Esophagus squamous epithelium (tissue), 5 donors: ENCODE measurements at regions not wholly inside any gene's neighbourhood (a gene's known extent, or its start where the extent isn't known, plus 50 kb on each side); places are given as distances from the start of the nearest gene placed in this dataset.

Experiments used
- DNase-seq: peaks from one replicate; lab custom pipeline; 2025; lab: John Stamatoyannopoulos, UW
- H3K27ac ChIP-seq, 4 donors: fragments of 200-600 bp; sonication (generic); one replicate each; pipeline ENCODE4 v1.5.1; 2016 to 2019; ENCODE audit warnings: mild to moderate bottlenecking in 1 of 4
- H3K27me3 ChIP-seq, 4 donors: fragments of 200-600 bp; sonication (generic); 1 replicate in 3 of 4; 2 replicates in 1 of 4; pipeline versions ENCODE4 v1.5.1 to v1.6.0; 2017 to 2021; ENCODE audit warnings: antibody characterized with exemption in 1 of 4
- H3K36me3 ChIP-seq, 3 donors: fragments of 200-600 bp; sonication (generic); one replicate each; pipeline ENCODE4 v1.5.1; 2016 to 2019
- H3K4me1 ChIP-seq, 3 donors: fragments of 200-600 bp; sonication (generic); one replicate each; pipeline ENCODE4 v1.5.1; 2017 to 2019
- H3K4me3 ChIP-seq, 4 donors: fragments of 200-600 bp; sonication (generic); 1 replicate in 3 of 4; 2 replicates in 1 of 4; pipeline ENCODE4 v1.5.1; 2016 to 2019; ENCODE audit warnings: mild to moderate bottlenecking in 2 of 4, moderate library complexity in 1 of 4
- H3K9me3 ChIP-seq, 3 donors: fragments of 200-600 bp; sonication (generic); one replicate each; pipeline ENCODE4 v1.5.1; 2016 to 2019
- POLR2A ChIP-seq, 4 donors: fragments of 450-650 bp; IDR thresholded peaks; one replicate each; pipeline ENCODE4 v1.6.1; 2017; ENCODE audit warnings: antibody characterized with exemption in 4 of 4, mild to moderate bottlenecking in 4 of 4, moderate library complexity in 3 of 4
- WGBS, 2 donors: methylation state at CpG; one replicate each; pipeline ENCODE4 v1.1.5; 2018; 5-methylcytosine and 5-hydroxymethylcytosine counted together
- intact Hi-C: fragments of 100-400 bp; cut with DNase I; formaldehyde crosslinking; loops from one replicate; pipeline ENCODE4 v1.15.0; 2022
- TF ChIP-seq, protein P1 (sequence below), 6 experiments: fragments of 450-650 bp in 4 of 6; fragments of 200-600 bp in 2 of 6; sonication (generic) in 2 of 6; IDR thresholded peaks; one replicate each; pipeline ENCODE4 v1.5.1; 2016 to 2019; ENCODE audit warnings: antibody characterized with exemption in 6 of 6, mild to moderate bottlenecking in 4 of 6, moderate library complexity in 4 of 6
- donor health status: DM: yes; HTN: yes; CAD: no.

- WGBS, 2 donors: 63 to 71% methylated on average over 5 of the region's 5 CpGs
- Histone ChIP-seq H3K9me3 (no peaks in the 10 kb centered on the region), H3K4me3 (no peak overlapping the region), H3K27me3 (no peaks in the 10 kb centered on the region), H3K27ac (no peak overlapping the region), H3K36me3 (no peaks in the 10 kb centered on the region), H3K4me1 (no peaks in the 10 kb centered on the region)
- TF ChIP-seq, protein P1, sequence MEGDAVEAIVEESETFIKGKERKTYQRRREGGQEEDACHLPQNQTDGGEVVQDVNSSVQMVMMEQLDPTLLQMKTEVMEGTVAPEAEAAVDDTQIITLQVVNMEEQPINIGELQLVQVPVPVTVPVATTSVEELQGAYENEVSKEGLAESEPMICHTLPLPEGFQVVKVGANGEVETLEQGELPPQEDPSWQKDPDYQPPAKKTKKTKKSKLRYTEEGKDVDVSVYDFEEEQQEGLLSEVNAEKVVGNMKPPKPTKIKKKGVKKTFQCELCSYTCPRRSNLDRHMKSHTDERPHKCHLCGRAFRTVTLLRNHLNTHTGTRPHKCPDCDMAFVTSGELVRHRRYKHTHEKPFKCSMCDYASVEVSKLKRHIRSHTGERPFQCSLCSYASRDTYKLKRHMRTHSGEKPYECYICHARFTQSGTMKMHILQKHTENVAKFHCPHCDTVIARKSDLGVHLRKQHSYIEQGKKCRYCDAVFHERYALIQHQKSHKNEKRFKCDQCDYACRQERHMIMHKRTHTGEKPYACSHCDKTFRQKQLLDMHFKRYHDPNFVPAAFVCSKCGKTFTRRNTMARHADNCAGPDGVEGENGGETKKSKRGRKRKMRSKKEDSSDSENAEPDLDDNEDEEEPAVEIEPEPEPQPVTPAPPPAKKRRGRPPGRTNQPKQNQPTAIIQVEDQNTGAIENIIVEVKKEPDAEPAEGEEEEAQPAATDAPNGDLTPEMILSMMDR (IDR thresholded peaks at IDR 0.05): no peak
- no peak for TF ChIP-seq POLR2A (IDR thresholded peaks at IDR 0.05)
- intact Hi-C loops: no loop called here
- DNase-seq: no peak
Observed at GRCh38 chr7:70883750-70884439, 248.0 kb upstream of the GALNT17 start.

DNA sequence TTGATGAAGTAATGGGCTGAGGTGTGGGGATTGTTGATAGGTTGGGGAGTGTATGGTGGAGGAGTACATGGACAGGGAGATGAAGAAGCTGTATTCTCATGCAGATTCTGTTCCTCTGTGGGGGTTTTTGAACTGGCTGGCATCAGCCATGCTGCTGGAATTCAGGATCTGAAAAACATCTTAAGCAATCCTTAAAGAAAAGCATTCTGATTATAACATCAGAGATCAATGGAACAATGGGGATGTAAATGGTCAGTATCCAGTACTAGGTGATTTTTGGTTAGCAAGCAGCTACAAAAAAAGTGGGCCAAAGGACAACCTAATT is 247.5 kb upstream of the GALNT17 start:
- no peak overlapping the region for H3K4me3 ChIP-seq
- H3K4me1 ChIP-seq: no peaks in the 10 kb centered on the region
- no peak for TF ChIP-seq POLR2A (IDR thresholded peaks at IDR 0.05)
- TF ChIP-seq, protein P1 (IDR thresholded peaks at IDR 0.05): no peak
- no peak for DNase-seq
- no peak overlapping the region for H3K27ac ChIP-seq
- intact Hi-C loops: no loop called here
- no peaks in the 10 kb centered on the region for H3K36me3 ChIP-seq
- no peaks in the 10 kb centered on the region for H3K27me3 ChIP-seq
- no peaks in the 10 kb centered on the region for H3K9me3 ChIP-seq

GRCh38 chr7:70884809-70885208 is 247.1 kb upstream of the GALNT17 start:
- Histone ChIP-seq H3K4me3 (no peak overlapping the region), H3K27ac (no peak overlapping the region), H3K4me1 (no peaks in the 10 kb centered on the region), H3K36me3 (no peaks in the 10 kb centered on the region), H3K9me3 (no peaks in the 10 kb centered on the region), H3K27me3 (no peaks in the 10 kb centered on the region)
- no peak for TF ChIP-seq POLR2A (IDR thresholded peaks at IDR 0.05)
- TF ChIP-seq, protein P1 (IDR thresholded peaks at IDR 0.05): no peak
- intact Hi-C loops: no loop called here
- 56 to 60% methylated on average over 3 of the region's 3 CpGs for WGBS, 2 donors
- no peak for DNase-seq

DNA sequence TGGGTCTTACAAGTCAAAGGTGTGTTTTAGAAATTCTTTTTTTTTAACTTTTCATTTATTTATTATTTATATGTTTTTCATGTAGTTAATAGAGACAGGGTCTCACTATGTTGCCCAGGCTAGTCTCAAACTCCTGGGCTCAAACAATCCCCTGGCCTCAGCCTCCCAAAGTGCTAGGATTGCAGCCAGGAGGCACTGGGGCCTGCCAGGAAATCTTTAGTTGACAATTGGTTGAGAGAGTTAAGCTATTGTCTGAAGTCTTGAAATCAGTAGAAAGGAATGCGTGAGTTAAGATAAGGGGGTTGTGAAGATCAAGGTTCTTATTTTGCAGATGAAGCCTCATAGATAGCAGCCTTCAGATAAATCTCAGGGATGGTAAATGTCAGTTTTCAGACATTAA is 245.4 kb upstream of the GALNT17 start:
- TF ChIP-seq, protein P1 (IDR thresholded peaks at IDR 0.05): no peak
- TF ChIP-seq POLR2A (IDR thresholded peaks at IDR 0.05): no peak
- H3K27me3 ChIP-seq: no peaks in the 10 kb centered on the region
- no peak for DNase-seq
- intact Hi-C loops: no loop called here
- no peak overlapping the region for H3K4me3 ChIP-seq
- H3K36me3 ChIP-seq: no peaks in the 10 kb centered on the region
- 60 to 71% methylated on average over 1 of the region's 1 CpG for WGBS, 2 donors
- H3K9me3 ChIP-seq: peaks cover 0 to 7% (median 0%) of the 10 kb centered on the region in 3 donors
- no peak overlapping the region for H3K27ac ChIP-seq
- no peaks in the 10 kb centered on the region for H3K4me1 ChIP-seq

- Histone ChIP-seq H3K27ac (no peak overlapping the region), H3K4me1 (no peaks in the 10 kb centered on the region), H3K27me3 (no peaks in the 10 kb centered on the region), H3K4me3 (no peak overlapping the region), H3K36me3 (no peaks in the 10 kb centered on the region), H3K9me3 (peaks cover 0 to 7% (median 0%) of the 10 kb centered on the region in 3 donors)
- TF ChIP-seq, protein P1 (IDR thresholded peaks at IDR 0.05): no peak
- no peak for TF ChIP-seq POLR2A (IDR thresholded peaks at IDR 0.05)
- intact Hi-C loops: no loop called here
- WGBS, 2 donors: 44 to 60% methylated on average over 1 of the region's 1 CpG
- no peak for DNase-seq
Observed at GRCh38 chr7:70887186-70887585, 244.8 kb upstream of the GALNT17 start.
